Right lobe of liver (tissue), 4 donors: ENCODE measurements at regions not wholly inside any gene's neighbourhood (a gene's known extent, or its start where the extent isn't known, plus 50 kb on each side); places are given as distances from the start of the nearest gene placed in this dataset.

Experiments
- POLR2A ChIP-seq: fragments of 450-650 bp; IDR thresholded peaks from one replicate; pipeline ENCODE4 v1.6.1; 2017; ENCODE audit warnings: antibody characterized with exemption, mild to moderate bottlenecking
- TF ChIP-seq, protein P1 (sequence below), 4 donors: fragments of 200-600 bp in 3 of 4; fragments of 450-650 bp in 1 of 4; IDR thresholded peaks; one replicate each; pipeline versions ENCODE4 v1.5.1 to v1.8.0; 2016 to 2022; ENCODE audit warnings: antibody characterized with exemption in 4 of 4, mild to moderate bottlenecking in 2 of 4
- donor health status: DM: no; HTN: no; CAD: no.
- donor health status: DM: no; HTN: no; CAD: no.
- donor health status: DM: no; HTN: yes; CAD: no.

DNA sequence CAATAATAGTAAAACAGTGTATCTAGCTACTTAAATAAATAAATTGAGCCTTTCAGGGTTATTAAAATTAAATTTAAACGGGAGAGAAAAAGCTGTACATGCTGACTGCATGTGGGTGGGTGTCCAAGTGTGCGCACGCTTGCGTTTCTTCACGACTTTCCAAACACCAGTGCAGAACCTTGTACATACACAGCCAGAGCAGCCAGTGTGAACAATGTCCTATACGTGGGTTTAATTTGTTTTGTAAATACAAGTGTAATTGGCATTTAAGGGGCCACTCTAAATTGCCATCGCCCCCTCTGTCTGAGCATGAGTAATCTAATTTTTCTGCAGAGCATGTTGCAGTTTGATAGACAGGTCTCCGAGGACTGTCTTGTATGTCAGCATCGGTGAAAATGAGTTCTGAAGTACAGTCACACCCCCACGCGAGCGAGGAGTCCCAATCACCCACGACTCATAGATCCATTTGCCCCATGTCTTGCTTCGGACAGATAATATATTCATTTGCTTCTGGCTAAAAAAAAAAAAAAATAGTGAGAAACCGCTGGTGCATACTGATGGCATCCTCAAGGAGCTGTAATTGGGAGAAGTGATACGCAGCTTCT, 121.8 kb upstream of the ARRDC4 start:
- TF ChIP-seq, protein P1, sequence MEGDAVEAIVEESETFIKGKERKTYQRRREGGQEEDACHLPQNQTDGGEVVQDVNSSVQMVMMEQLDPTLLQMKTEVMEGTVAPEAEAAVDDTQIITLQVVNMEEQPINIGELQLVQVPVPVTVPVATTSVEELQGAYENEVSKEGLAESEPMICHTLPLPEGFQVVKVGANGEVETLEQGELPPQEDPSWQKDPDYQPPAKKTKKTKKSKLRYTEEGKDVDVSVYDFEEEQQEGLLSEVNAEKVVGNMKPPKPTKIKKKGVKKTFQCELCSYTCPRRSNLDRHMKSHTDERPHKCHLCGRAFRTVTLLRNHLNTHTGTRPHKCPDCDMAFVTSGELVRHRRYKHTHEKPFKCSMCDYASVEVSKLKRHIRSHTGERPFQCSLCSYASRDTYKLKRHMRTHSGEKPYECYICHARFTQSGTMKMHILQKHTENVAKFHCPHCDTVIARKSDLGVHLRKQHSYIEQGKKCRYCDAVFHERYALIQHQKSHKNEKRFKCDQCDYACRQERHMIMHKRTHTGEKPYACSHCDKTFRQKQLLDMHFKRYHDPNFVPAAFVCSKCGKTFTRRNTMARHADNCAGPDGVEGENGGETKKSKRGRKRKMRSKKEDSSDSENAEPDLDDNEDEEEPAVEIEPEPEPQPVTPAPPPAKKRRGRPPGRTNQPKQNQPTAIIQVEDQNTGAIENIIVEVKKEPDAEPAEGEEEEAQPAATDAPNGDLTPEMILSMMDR (IDR thresholded peaks at IDR 0.05): no peak
- no peak for TF ChIP-seq POLR2A
